ENCODE measurements at regions not wholly inside any gene's neighbourhood (a gene's known extent, or its start where the extent isn't known, plus 50 kb on each side); places are given as distances from the start of the nearest gene placed in this dataset.
"Not testable (repeated sequence)": the region's sequence is repeated elsewhere in the genome, so short reads cannot be mapped to it uniquely, and the experiment has no call there.

- no peak for DNase-seq (ENCODE audit: low spot score)
These were observed 513.5 kb upstream of the NR3C2 start for GRCh38 chr4:148955564-148956297.

GRCh38 chr4:148954011-148954749 lies 512.0 kb upstream of the NR3C2 start:
- no peak for DNase-seq (ENCODE audit: low spot score)

GRCh38 chr4:148951346-148951745 lies 509.1 kb upstream of the NR3C2 start:
- DNase-seq (ENCODE audit: low spot score): no peak

GRCh38 chr4:148946271-148946670 lies 504.1 kb upstream of the NR3C2 start:
- no peak for DNase-seq (ENCODE audit: low spot score)

- DNase-seq (ENCODE audit: low spot score): no peak
These were observed 502.6 kb upstream of the NR3C2 start for GRCh38 chr4:148944839-148945219.

DNA sequence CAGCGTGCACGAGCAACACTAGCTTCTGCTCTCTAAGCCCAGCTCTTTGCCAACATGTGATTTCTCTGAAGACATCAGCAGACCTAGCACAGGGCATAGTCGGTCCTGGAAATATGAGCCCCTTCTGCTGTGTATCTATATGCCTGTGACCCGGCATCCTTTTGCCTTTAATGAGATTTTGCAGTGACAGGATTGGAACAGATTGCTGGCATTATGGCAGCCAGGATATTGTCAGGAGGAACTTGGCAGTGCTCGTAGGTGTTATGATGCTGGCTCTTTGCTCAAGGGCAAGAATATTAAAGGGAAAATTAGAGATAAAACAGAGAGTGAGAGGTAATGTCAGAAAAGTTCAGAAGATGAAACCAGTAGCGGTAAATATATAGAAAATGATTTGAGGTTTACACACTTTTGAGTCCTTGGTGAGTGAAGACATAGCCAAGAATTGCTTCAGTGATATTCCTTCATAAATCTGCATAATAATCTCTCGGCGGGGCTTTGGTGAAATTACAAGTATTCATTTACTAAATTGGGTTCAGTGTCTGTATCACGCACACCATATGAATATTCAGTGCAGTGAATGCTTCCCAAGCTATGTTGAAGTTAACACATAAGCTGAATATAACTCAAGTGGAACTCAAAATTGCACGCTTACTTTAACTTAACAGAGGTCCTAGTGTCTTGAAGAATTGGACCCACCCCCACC lies 502.1 kb upstream of the NR3C2 start:
- no peak for DNase-seq (ENCODE audit: low spot score)

DNA sequence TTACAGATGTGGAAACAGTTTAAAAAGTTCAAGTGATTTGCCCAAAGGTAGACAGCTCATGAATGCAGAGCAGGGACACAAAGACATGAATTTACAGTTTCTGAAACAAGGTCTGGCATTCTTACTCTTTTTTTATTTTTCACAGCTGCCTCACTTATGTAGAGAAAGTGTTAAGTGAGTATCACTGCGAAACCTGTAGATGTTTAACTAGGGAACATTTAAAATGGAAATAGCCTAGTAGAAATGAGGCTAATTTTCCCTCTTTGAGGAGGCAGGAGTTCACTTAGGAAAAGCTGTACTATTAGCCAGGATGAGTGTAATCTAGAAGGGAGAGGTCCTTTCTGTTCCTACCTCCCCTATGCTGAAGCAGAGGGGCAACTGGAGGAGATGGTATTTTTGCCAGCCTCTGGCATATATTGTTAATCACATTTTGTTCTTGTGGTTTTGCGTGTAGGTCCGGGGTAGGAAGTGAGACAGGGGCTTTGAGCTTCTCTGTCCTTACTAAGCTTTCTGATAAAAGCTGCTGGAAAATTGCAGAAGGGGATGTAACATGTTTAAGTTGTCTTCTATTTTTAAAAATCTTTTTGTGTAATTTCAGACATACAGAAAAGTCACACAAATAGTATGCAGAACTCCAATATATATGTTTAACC lies 492.8 kb upstream of the NR3C2 start:
- no peak for DNase-seq (ENCODE audit: low spot score)

DNA sequence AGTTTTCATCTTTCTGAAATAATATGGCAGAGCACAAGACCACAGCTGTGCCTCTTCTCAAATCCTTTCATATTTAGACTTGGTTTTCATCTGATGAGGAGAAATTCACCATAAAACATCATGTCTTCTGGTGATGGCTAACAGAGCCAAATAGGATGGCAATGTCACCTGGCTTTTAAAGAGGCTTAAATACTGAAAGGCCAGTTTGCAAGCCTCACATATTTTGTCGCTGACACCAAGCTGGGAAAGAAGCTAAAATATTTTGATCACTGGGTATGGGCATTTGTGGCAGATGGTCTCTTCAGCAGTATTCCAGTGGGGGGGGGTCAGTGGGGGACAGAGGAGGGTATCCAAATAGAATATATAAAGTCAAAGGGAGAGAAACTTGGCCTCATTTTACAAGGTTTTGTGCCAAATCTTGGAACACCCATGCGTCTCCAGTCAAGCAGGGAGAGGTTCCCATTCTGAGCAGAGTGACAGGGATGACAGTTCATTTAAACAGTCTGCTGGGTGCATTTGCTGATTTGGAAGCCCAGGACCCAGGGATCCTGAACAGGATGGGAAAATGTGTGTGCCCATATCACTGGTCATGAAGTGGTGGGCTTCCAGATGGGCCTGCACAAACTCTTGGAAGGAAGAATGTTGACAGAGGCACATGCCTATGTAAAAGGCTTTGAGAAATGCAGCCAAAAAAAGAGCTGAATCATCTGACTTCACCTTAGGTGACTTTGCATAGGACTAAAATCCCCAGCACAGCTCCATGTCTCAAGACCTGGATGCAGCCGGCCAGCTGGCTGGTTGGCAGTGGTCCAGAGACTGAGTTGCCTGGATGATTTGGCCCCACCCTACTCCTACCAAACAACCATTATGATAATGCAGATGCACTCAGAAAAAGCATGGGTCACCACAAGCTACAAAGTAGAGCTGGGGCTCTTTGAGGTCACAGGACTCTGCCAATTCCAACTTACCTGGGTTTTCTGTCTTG lies 484.4 kb upstream of the NR3C2 start:
- DNase-seq (ENCODE audit: low spot score): no peak

DNA sequence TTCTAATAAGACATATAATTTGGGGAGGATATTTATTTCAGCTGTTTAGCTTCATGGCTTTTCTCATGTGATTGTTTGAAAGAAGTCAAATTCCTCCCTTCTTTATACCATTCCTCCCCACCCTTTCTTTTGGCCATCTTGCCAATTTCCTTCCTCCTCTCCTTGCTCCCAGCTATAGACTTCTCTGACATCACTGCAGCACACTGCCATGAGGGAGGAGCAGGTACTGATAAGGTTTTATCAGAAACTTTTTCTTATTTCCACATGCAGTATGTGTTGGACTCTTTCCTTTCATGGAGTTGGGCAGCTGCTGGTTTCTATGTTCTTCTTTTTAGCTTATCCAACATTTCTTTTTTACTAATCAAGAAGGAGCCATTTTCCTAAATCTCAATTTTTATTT lies 481.7 kb upstream of the NR3C2 start:
- no peak for DNase-seq (ENCODE audit: low spot score)

GRCh38 chr4:148922497-148922896 lies 480.3 kb upstream of the NR3C2 start:
- no peak for DNase-seq (ENCODE audit: low spot score)

- DNase-seq (ENCODE audit: low spot score): no peak
These were observed 472.5 kb upstream of the NR3C2 start for GRCh38 chr4:148914734-148915133.

- DNase-seq (ENCODE audit: low spot score): no peak
These were observed 472.1 kb upstream of the NR3C2 start for GRCh38 chr4:148914301-148914700.

DNA sequence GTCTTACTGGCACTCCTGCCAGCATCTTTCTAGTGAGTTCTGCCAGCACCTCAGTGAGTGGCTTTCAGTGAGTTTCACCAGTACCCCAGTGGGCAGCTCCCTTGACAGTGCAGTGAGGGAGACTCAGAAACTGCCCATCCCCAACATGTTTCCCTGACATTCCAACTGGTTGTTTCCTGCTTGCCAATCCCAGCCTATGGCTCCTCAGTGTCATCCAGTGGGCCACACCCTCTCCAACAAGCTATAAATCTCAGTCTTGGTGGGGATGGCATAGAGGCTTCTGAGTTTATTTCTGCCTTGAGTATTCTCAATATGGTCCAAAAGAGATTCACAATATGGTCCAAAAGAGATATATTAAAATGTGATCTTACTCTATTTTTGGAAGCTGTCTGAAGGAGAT lies 461.2 kb upstream of the NR3C2 start:
- no peak for DNase-seq (ENCODE audit: low spot score)

DNA sequence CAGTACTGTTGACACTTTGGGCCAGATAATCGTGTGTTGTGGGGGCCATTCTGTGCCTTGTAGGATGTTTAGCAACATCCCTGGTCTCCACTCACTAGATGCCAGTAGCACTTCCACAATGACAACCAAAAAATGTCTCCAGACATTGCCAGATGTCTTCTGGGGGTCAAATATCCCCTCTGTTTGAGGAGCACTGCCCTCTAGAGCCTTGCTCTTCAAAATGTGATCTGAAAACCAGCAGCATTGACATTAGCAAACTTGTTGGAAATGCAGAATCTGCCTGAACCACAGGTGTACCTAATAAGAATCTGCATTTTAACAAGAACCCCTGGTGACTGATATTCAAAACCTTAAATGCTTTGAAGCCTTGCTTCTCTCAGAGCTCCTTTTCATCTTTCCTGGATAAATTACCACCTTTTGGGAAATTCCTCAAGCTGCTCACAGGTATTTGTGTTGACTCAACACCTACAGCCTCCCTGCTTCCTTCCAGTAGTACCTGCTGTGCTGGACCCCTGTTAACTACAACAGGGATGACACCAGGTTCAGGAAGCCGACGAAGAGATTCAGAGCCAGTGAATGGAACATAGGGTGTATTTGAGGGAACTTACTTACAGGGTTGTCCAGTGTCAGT lies 459.0 kb upstream of the NR3C2 start:
- no peak for DNase-seq (ENCODE audit: low spot score)

DNA sequence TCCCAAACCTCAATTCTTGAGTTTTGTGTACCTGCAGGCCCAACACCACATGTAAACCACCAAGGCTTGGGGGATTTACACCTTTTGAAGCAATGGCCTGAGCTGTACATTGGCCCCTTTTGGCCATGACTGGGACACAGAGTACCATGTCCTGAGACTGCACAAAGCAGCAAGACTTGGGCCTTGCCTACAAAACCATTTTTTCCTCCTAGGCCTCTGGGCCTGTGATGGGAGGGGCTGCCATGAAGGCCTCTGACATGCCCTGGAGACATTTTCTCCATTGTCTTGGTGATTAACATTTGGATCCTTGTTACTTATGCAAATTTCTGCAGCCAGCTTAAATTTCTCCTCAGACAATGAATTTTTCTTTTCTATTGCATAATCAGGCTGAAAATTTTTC lies 455.9 kb upstream of the NR3C2 start:
- DNase-seq (ENCODE audit: low spot score): not testable (repeated sequence)

DNA sequence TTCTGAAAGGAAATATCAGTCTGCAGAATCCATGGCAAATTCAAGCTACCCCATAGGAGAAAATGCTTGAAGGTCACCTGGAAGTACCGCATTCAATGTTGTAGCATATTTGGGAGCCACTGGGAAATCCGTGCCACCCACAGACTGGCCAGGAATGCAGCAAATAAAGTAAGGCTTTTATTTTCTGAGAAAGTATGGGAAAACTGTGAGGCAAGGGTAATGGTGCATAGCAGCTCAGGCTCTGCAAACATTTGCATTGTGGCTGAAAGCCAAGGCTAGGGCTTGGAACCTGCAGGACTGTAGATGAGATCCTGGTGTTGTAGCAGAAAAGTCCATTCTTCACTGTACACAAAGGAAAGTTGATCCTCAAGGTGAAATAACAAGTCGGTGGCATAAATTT lies 450.9 kb upstream of the NR3C2 start:
- DNase-seq (ENCODE audit: low spot score): no peak

GRCh38 chr4:148883891-148884290 lies 441.7 kb upstream of the NR3C2 start:
- no peak for DNase-seq (ENCODE audit: low spot score)

GRCh38 chr4:148883435-148883834 lies 441.2 kb upstream of the NR3C2 start:
- no peak for DNase-seq (ENCODE audit: low spot score)

DNA sequence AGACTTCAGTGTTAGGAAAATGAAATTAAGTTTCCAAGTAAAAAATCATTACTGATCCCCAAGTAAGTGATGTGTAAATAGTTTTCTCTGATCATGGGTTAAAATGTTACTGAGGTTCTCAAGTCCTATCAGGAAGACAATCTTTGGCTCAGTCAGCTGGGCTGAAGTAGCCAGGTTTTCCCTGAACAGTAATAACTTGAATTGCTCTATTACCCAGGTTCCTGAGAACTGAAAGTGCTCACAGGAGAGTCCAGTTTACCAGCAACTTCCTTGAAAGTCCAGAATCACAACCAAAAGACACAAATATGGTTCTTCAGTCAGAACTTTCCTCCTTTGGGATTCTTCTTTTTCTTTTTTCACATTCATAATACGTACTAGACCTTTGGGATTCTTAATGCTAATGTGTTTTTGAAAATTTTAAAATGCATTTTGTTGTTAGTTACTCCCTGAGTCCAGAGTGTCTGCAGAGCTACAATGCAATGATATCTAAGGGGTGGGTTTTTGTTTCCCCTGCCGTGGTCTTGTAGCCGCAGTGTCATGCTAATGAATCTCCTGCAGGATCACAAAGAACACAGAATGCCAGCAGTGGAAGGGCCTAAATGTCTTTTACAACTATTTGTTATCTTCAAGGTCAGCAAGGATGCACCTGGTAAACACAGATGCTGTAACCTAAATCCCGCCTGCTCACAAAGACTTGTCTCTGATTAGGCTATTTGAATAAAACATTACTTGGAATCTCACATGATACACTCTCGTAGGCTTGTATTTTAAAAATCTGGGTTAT lies 439.8 kb upstream of the NR3C2 start:
- DNase-seq (ENCODE audit: low spot score): no peak

DNA sequence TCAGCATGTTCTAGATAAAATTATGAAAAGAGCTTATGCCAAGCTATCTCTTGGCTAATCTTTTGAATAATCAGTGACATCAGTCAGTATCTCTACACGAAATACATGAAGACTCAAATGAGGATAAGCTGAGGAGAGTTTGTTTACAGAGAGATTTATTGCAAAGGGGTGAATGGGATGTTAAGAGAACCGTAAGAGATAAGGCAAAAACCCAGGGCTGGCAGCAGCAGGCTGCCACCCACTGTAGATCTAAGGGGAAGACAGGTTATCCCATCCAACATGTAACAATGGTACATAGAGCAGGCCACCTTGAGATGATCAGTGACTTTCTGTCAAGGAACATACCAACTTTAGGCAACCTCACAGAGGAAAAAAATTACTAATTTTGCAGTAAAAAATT lies 432.1 kb upstream of the NR3C2 start:
- no peak for DNase-seq (ENCODE audit: low spot score)
